GM21515 (cell line): ENCODE measurements at regions not wholly inside any gene's neighbourhood (a gene's known extent, or its start where the extent isn't known, plus 50 kb on each side); places are given as distances from the start of the nearest gene placed in this dataset.
"Not testable (repeated sequence)": the region's sequence is repeated elsewhere in the genome, so short reads cannot be mapped to it uniquely, and the experiment has no call there.

ENCODE experiments used
- ATAC-seq: cut with Tn5 transposase; IDR thresholded peaks from one replicate; pipeline ENCODE4 v1.9.1; 2021; ENCODE audit not compliant: unreplicated experiment

GRCh38 chr17:68782789-68783188, 172.4 kb downstream of the ABCA8 start:
- ATAC-seq = no peak

GRCh38 chr17:68780596-68780995, 174.6 kb downstream of the ABCA8 start:
- ATAC-seq = no peak

GRCh38 chr17:68778726-68779125, 176.5 kb downstream of the ABCA8 start:
- no peak for ATAC-seq

- ATAC-seq = no peak
Observed at GRCh38 chr17:68777856-68778694, 176.9 kb upstream of the FAM20A start.

- ATAC-seq = no peak
Observed at GRCh38 chr17:68777243-68777855, 176.2 kb upstream of the FAM20A start.

GRCh38 chr17:68776451-68776850, 175.3 kb upstream of the FAM20A start:
- ATAC-seq = no peak

- no peak for ATAC-seq
Observed at GRCh38 chr17:68775969-68776368, 174.8 kb upstream of the FAM20A start.

- ATAC-seq = no peak
Observed at GRCh38 chr17:68775318-68775717, 174.2 kb upstream of the FAM20A start.

GRCh38 chr17:68771867-68772515, 170.8 kb upstream of the FAM20A start:
- peak; percentile 71 for ATAC-seq

- no peak for ATAC-seq
Observed at GRCh38 chr17:68768804-68769203, 167.6 kb upstream of the FAM20A start.

- no peak for ATAC-seq
Observed at GRCh38 chr17:68766640-68767039, 165.5 kb upstream of the FAM20A start.

GRCh38 chr17:68763562-68763961, 162.4 kb upstream of the FAM20A start:
- ATAC-seq = no peak

- no peak for ATAC-seq
Observed at GRCh38 chr17:68762911-68763310, 161.7 kb upstream of the FAM20A start.

- ATAC-seq = no peak
Observed at GRCh38 chr17:68760141-68760475, 158.9 kb upstream of the FAM20A start.

- ATAC-seq = peak; percentile 90
Observed at GRCh38 chr17:68759343-68760140, 158.4 kb upstream of the FAM20A start.

- ATAC-seq = no peak
Observed at GRCh38 chr17:68759002-68759342, 157.8 kb upstream of the FAM20A start.

- not testable (repeated sequence) for ATAC-seq
Observed at GRCh38 chr17:68757866-68758757, 156.9 kb upstream of the FAM20A start.

GRCh38 chr17:68753985-68754769, 153.0 kb upstream of the FAM20A start:
- no peak for ATAC-seq

GRCh38 chr17:68750208-68750562, 149.0 kb upstream of the FAM20A start:
- ATAC-seq = no peak
